ENCODE measurements at regions not wholly inside any gene's neighbourhood (a gene's known extent, or its start where the extent isn't known, plus 50 kb on each side); places are given as distances from the start of the nearest gene placed in this dataset.
A peak's percentile ranks its signal among the peaks of the same experiment; 100 is the strongest.

DNA sequence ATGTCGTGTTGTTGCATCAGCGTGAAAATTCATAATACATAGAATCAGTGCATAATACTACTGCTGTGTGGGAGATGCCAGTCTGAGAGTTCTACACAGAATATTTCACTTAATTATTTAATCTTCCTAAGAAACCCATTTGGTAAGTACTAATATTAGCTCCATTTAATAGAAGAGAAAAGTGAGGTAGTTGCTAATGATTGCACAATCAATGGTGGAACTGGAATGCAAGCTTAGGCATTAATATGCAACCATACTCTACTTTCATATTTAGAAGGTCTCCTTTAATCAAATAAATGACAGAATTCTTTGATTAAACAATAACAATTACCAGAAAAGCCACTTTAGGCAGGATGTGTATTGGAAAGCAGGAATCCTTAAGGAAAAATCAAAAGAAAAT lies 660.7 kb upstream of the PHF14 start:
- Histone ChIP-seq H2BK5ac (ENCODE audit: low read depth, low read length, poor library complexity, severe bottlenecking) (no peak overlapping the region), H2AK5ac (ENCODE audit: low read depth, low read length) (no peak overlapping the region), H3K4me2 (ENCODE audit: low read depth, low read length) (no peak overlapping the region), H2AFZ (replicated peaks; ENCODE audit: low read length, poor library complexity) (no peak overlapping the region), H3K36me3 (ENCODE audit: control insufficient read depth, insufficient read depth, low read length) (no peaks in the 10 kb centered on the region), H2BK20ac (ENCODE audit: low read depth, low read length) (no peak overlapping the region), H3K79me1 (ENCODE audit: low read depth in 1 of 2, low read length in 2 of 2) (no peaks in the 10 kb centered on the region), H3K56ac (ENCODE audit: extremely low read depth, insufficient read depth, low read length) (no peak overlapping the region), H3K4me1 (ENCODE audit: control insufficient read depth, insufficient read depth, low read length) (no peaks in the 10 kb centered on the region), H2BK15ac (ENCODE audit: low read depth, low read length) (no peak overlapping the region), H3K27ac (ENCODE audit: insufficient read depth, low read length) (no peak overlapping the region), H3K27me3 (ENCODE audit: control insufficient read depth, insufficient read depth, low read length) (no peaks in the 10 kb centered on the region), H3K4ac (ENCODE audit: low read depth, low read length) (no peak overlapping the region), H4K91ac (ENCODE audit: insufficient read depth, low read depth, low read length) (no peak overlapping the region), H3K18ac (ENCODE audit: low read depth, low read length) (no peak overlapping the region), H3K14ac (replicated peaks; ENCODE audit: low read depth, low read length) (no peak overlapping the region), H4K20me1 (ENCODE audit: insufficient read depth, low read length) (no peaks in the 10 kb centered on the region), H3K23ac (ENCODE audit: low read depth, low read length) (no peak overlapping the region), H4K5ac (ENCODE audit: low read depth, low read length) (no peak overlapping the region), H3K9me1 (ENCODE audit: insufficient read depth, low read length) (no peaks in the 10 kb centered on the region), H3K9me3 (ENCODE audit: control insufficient read depth, insufficient read depth, low read length) (peaks cover 3% of the 10 kb centered on the region; the same call in 1 of the 2 replicates), H2BK120ac (ENCODE audit: low read depth, low read length) (no peak overlapping the region), H3K9ac (ENCODE audit: low read depth, low read length) (no peak overlapping the region), H4K8ac (ENCODE audit: low read depth in 2 of 2, low read length in 2 of 2) (no peak overlapping the region), H3K4me3 (ENCODE audit: insufficient read depth, low read depth, low read length) (no peak overlapping the region), H2AK9ac (replicated peaks; ENCODE audit: low read depth, low read length, poor library complexity) (no peak overlapping the region)
- no CpG with 5 or more reads among the region's 2 CpGs for WGBS, 2 experiments (ENCODE audit: extremely low coverage in 2 of 2, insufficient read length in 1 of 2)
- in situ Hi-C loops (cut with MboI; ENCODE audit: low sequenced_read_pairs) (no loop called here), dilution Hi-C loops (cut with HindIII; ENCODE audit: low sequenced_read_pairs, unreplicated experiment) (no loop called here), intact Hi-C loops (cut with micrococcal nuclease) (no loop called here)
- ChIA-PET POLR2A (ENCODE audit: unreplicated experiment) (no interaction called here), CTCF (no interaction called here)
- no TSS peak for BruUV-seq (replicated peaks)
- no peak for ATAC-seq (ENCODE audit: low read depth)
- DNase-seq, result no peak
- TF ChIP-seq MAZ (IDR thresholded peaks at IDR 0.05; ENCODE audit: borderline replicate concordance, low read depth, low read length), result no peak
- TF ChIP-seq MAFK (IDR thresholded peaks at IDR 0.05; ENCODE audit: low read depth, low read length), result no peak
- peak; percentile 71 for TF ChIP-seq CEBPB (IDR thresholded peaks at IDR 0.05; ENCODE audit: low read depth, low read length)

All from IMR-90 (cell line).